DND-41 (cell line): ENCODE measurements at regions not wholly inside any gene's neighbourhood (a gene's known extent, or its start where the extent isn't known, plus 50 kb on each side); places are given as distances from the start of the nearest gene placed in this dataset.

Experiments
- ATAC-seq: fragments of 200-7000 bp; cut with Tn5 transposase; 3 replicates; pipeline ENCODE4 v1.9.1; 2021; ENCODE audit warnings: low read depth; ENCODE audit not compliant: insufficient read depth
- DNase-seq: peaks from one replicate; pipeline ENCODE4 v3.0.0-alpha.2; 2020
- H2AFZ ChIP-seq: 2 replicates; pipeline ENCODE4 v1.6.0; 2012; ENCODE audit warnings: low read depth, low read length
- H3K27ac ChIP-seq: 2 replicates; pipeline ENCODE4 v1.5.1; 2012; ENCODE audit warnings: low read length, inconsistent platforms
- H3K27me3 ChIP-seq: fragments of 200-600 bp; sonication (generic); 2 replicates; pipeline ENCODE4 v1.6.0; 2012; ENCODE audit warnings: low read length, mild to moderate bottlenecking, inconsistent platforms; ENCODE audit not compliant: insufficient read depth, poor library complexity
- H3K36me3 ChIP-seq: 2 replicates; pipeline ENCODE4 v1.5.1; 2012; ENCODE audit warnings: low read length, inconsistent platforms; ENCODE audit not compliant: insufficient read depth
- H3K4me1 ChIP-seq: 2 replicates; pipeline ENCODE4 v1.5.1; 2012; ENCODE audit warnings: mild to moderate bottlenecking, low read length; ENCODE audit not compliant: insufficient read depth
- H3K4me2 ChIP-seq: 2 replicates; pipeline ENCODE4 v1.6.0; 2012; ENCODE audit warnings: mild to moderate bottlenecking, moderate library complexity, low read length, inconsistent platforms; ENCODE audit not compliant: insufficient read depth
- H3K4me3 ChIP-seq, 2 experiments: fragments of 200-600 bp in 1 of 2; shearing (Covaris generic) in 1 of 2; 2 replicates each; pipeline ENCODE4 v1.5.1; 2012 to 2016; ENCODE audit warnings: inconsistent platforms in 2 of 2, low read length in 2 of 2, mild to moderate bottlenecking in 2 of 2, low read depth in 1 of 2, moderate library complexity in 1 of 2
- H3K79me2 ChIP-seq: 2 replicates; pipeline ENCODE4 v1.6.0; 2012; ENCODE audit warnings: low read length, inconsistent platforms; ENCODE audit not compliant: insufficient read depth
- H3K9ac ChIP-seq: 2 replicates; pipeline ENCODE4 v1.6.0; 2012; ENCODE audit warnings: low read depth, mild to moderate bottlenecking, inconsistent platforms, low read length, moderate library complexity
- H3K9me3 ChIP-seq: 2 replicates; pipeline ENCODE4 v1.5.1; 2012; ENCODE audit warnings: low read length, moderate library complexity, mild to moderate bottlenecking, inconsistent platforms; ENCODE audit not compliant: insufficient read depth, severe bottlenecking
- H4K20me1 ChIP-seq: 2 replicates; pipeline ENCODE4 v1.6.0; 2012; ENCODE audit warnings: low read length; ENCODE audit not compliant: insufficient read depth
- EZH2 ChIP-seq: IDR thresholded peaks from 3 replicates; pipeline ENCODE4 v1.6.1; 2012; ENCODE audit warnings: borderline replicate concordance, low read depth, mild to moderate bottlenecking, moderate library complexity, low read length, inconsistent platforms; ENCODE audit not compliant: severe bottlenecking
- TF ChIP-seq, protein P1 (sequence below): IDR thresholded peaks from 2 replicates; pipeline ENCODE4 v1.5.1; 2012; ENCODE audit warnings: borderline replicate concordance, low read length, moderate library complexity, mild to moderate bottlenecking; ENCODE audit not compliant: poor library complexity, severe bottlenecking; ENCODE audit errors: extremely low read depth

DNA sequence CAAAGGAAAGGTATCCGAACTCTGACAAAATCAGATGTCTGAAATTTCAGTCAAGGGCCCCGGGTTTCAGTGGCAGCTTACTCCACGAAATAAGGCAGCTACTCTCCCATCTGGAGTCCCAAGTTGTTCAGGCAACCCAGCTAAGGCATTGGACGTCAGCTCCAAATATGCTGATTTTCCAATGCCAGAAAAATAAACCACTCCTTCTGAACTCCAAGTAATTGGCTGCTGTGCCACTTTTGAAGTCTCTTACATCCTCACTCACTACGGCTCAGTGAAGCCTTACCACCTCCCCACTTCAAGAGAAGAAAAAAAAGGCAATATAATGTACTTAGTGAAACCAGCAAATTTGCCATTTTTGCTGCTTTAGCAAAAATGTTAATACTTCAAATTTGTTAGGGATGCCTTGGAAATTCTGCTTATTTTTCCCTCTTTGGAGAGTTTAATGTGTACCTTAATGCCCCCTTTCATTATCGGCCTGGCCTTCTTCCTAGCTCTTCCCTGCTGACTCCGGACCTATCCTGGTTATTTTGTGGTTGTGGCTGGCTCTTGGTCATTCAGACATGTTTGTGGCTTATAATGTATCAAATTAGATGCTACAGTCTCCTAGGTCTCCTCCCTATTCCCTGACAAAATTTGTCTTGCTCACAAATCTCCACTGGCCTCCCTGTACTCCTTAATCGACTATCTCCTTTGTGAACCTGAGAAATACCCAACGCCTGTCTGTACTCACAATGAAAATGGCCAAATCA lies 589.2 kb upstream of the ZEB2 start:
- no peak for ATAC-seq
- Histone ChIP-seq H3K79me2 (no peaks in the 10 kb centered on the region), H3K4me2 (no peak overlapping the region)

DNA sequence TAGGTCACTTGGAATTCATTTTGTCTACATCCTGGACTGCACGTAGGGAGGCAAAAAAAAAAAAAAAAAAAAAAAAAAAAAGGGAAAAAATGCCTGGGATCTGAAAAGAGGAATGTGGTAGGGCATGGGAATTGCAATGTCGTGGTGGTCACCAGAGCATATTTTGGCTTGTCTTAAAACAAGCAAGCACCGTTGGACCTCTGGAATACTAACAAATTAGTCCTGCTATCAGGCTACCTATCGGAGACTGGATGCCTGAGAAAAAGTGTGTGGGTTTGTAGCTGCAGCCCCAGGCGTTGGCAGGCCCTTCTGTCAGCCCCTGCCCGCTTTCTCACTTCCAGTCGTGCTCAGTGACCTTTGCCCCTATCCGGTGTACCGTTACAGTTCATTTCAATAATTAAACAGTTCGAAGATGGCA lies 588.5 kb upstream of the ZEB2 start:
- no peak overlapping the region for H3K4me2 ChIP-seq
- no peak overlapping the region for H2AFZ ChIP-seq
- no peaks in the 10 kb centered on the region for H3K27me3 ChIP-seq
- ATAC-seq = no peak
- no peak for DNase-seq
- H3K36me3 ChIP-seq = no peaks in the 10 kb centered on the region
- H3K4me1 ChIP-seq = no peaks in the 10 kb centered on the region
- H3K79me2 ChIP-seq = no peaks in the 10 kb centered on the region
- H3K9me3 ChIP-seq = no peaks in the 10 kb centered on the region
- H4K20me1 ChIP-seq = no peaks in the 10 kb centered on the region
- TF ChIP-seq EZH2 = no peak
- TF ChIP-seq, protein P1, sequence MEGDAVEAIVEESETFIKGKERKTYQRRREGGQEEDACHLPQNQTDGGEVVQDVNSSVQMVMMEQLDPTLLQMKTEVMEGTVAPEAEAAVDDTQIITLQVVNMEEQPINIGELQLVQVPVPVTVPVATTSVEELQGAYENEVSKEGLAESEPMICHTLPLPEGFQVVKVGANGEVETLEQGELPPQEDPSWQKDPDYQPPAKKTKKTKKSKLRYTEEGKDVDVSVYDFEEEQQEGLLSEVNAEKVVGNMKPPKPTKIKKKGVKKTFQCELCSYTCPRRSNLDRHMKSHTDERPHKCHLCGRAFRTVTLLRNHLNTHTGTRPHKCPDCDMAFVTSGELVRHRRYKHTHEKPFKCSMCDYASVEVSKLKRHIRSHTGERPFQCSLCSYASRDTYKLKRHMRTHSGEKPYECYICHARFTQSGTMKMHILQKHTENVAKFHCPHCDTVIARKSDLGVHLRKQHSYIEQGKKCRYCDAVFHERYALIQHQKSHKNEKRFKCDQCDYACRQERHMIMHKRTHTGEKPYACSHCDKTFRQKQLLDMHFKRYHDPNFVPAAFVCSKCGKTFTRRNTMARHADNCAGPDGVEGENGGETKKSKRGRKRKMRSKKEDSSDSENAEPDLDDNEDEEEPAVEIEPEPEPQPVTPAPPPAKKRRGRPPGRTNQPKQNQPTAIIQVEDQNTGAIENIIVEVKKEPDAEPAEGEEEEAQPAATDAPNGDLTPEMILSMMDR = no peak
- no peak overlapping the region for H3K27ac ChIP-seq
- no peak overlapping the region for H3K9ac ChIP-seq
- H3K4me3 ChIP-seq = no peak overlapping the region

More for the DNA sequence above, 589.2 kb upstream of the ZEB2 start:
- Histone ChIP-seq H4K20me1 (no peaks in the 10 kb centered on the region), H2AFZ (no peak overlapping the region), H3K9ac (no peak overlapping the region), H3K9me3 (no peaks in the 10 kb centered on the region), H3K4me1 (no peaks in the 10 kb centered on the region), H3K4me3 (no peak overlapping the region), H3K27me3 (no peaks in the 10 kb centered on the region), H3K27ac (no peak overlapping the region), H3K36me3 (no peaks in the 10 kb centered on the region)
- no peak for DNase-seq
- TF ChIP-seq EZH2 = no peak
- TF ChIP-seq, protein P1 = no peak

DNA sequence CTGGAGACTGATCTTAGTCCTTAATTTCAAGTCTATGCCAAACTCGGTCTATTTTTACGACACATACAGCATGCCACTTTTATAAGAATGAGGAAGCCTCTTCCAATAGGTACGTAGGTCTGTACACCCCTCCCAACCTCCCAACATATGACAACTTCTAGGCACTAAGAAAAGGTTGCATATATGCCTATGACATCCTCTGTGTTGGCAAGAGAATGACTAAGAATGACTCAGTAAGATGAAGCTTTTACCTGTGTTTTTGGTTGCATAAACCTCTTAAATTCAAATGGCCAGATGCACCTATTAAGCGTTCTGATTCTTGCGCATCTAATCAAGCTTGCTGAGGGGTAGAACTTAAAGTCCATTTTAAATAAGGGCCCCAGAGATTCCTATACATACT lies 586.4 kb upstream of the ZEB2 start:
- TF ChIP-seq, protein P1 = no peak
- TF ChIP-seq EZH2 = no peak
- Histone ChIP-seq H3K79me2 (no peaks in the 10 kb centered on the region), H3K4me1 (no peaks in the 10 kb centered on the region), H3K4me2 (no peak overlapping the region), H3K36me3 (no peaks in the 10 kb centered on the region), H4K20me1 (no peaks in the 10 kb centered on the region), H3K27ac (no peak overlapping the region), H3K9me3 (no peaks in the 10 kb centered on the region), H3K9ac (no peak overlapping the region), H3K4me3 (no peak overlapping the region), H3K27me3 (no peaks in the 10 kb centered on the region), H2AFZ (no peak overlapping the region)
- DNase-seq (no peak), ATAC-seq (no peak)
